HG03103 (cell line): ENCODE measurements at regions not wholly inside any gene's neighbourhood (a gene's known extent, or its start where the extent isn't known, plus 50 kb on each side); places are given as distances from the start of the nearest gene placed in this dataset.
"Not testable (repeated sequence)": the region's sequence is repeated elsewhere in the genome, so short reads cannot be mapped to it uniquely, and the experiment has no call there.

Experiments
- ATAC-seq: cut with Tn5 transposase; IDR thresholded peaks from one replicate; pipeline ENCODE4 v1.9.1; 2021; ENCODE audit warnings: low read depth; ENCODE audit not compliant: unreplicated experiment

GRCh38 chr6:50455029-50455428 is 258.3 kb upstream of the TFAP2D start:
- no peak for ATAC-seq

- no peak for ATAC-seq
Measured at GRCh38 chr6:50457351-50457750, 256.0 kb upstream of the TFAP2D start.

- no peak for ATAC-seq
Measured at GRCh38 chr6:50461696-50462095, 251.6 kb upstream of the TFAP2D start.

DNA sequence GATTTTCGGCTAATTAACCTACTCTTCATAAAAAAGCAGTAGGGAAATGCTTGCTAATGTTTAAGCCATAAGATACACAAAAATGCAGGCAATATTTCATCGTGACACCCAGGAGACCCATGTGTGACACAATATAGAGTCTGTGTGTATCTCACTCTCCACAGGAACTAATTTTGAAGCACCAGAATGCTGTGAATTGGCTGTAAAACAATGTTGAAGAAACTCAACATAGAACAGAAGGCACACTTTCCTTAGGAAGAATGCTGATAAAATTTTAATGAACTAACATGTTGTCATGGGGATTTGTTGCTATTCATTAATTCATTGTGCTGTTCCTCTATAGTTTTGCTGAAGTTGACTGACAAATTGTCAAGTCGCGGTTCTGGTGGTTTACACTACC is 249.4 kb upstream of the TFAP2D start:
- no peak for ATAC-seq

GRCh38 chr6:50467931-50468330 is 245.4 kb upstream of the TFAP2D start:
- no peak for ATAC-seq

DNA sequence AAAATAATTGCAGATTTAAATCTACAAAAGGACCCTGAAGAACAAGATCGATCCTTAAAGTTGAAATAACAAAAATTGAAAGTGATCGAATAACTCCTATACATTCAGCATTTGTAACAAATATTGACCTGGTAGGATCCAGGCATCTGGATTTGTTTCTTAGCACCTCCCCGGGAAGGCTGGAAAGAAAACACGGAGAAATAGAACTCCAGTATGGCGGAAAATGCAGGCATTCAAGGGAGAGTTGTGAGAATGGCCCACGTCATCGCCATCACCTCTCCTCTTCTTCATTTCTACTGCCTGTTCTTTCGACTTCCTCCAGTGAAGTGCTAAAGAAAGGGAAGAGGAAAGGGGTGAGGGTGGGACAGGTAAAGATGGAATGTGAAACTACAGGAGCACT is 242.3 kb upstream of the TFAP2D start:
- ATAC-seq, result no peak

GRCh38 chr6:50510361-50510760 is 203.0 kb upstream of the TFAP2D start:
- ATAC-seq, result no peak

DNA sequence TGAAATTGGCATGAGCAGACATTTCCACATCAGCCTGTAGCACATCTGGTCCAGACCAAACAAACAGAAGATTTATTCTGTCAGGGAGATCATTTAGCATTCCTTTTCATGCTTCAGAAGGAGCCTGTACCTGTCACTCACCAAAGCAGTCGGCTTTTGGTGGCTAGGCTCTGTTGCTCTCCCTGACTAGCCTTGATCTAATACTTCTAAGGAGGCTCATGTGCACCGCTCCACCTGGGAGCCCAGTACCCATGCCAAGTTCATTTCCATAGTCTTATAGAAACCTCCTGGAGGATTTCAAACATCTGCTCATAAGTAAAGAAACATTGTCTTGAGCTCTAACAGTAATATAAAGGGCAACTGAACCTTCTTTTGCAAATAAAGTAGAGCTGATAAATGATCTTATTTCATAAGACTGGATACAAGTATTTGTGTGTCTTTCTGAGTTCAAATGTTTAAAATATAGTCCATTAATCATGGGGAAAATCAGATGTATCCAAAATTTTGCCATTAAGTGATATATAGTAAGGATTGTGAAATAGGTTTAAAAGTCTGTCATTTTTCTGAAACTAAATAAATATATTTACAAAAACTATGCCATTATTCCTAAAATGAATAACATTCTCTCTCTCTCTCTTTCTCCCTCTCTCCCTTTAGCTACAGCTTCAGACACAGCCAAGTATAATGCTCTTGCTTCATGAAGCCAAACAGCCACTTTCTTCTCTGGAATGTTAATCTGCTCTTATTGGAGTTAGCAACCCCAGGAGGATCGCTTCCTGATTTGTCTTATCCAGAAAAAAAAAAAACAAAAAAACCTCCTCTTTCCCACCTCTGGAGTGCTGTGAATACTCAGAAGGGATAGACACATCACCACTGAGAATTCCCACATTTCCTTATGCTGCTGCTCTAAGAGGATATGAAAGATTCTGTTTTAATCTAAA is 192.7 kb upstream of the TFAP2D start:
- ATAC-seq, result no peak

- no peak for ATAC-seq
Measured at GRCh38 chr6:50524341-50524740, 189.0 kb upstream of the TFAP2D start.

DNA sequence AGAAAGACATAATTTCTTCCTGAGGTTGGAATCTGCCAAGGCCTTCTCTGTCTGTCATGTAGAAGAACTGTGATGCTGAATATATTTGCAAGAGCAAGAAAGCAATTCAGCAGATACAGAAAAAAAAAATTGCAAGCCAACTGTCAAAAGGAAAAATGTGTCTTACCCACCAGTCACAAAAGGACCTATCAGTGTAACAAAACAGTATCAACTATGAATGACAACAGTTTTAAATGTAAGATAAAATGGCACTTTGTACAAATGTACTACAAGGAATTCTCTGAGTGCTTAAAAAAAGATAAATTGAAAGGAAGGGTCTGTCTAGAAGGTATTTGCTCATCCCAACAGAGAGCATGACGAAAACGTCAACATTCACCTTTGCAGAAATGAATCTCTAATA is 185.3 kb upstream of the TFAP2D start:
- no peak for ATAC-seq

- ATAC-seq, result no peak
Measured at GRCh38 chr6:50539447-50539846, 173.9 kb upstream of the TFAP2D start.

- no peak for ATAC-seq
Measured at GRCh38 chr6:50541941-50542340, 171.4 kb upstream of the TFAP2D start.

- ATAC-seq, result no peak
Measured at GRCh38 chr6:50543666-50544065, 169.7 kb upstream of the TFAP2D start.

DNA sequence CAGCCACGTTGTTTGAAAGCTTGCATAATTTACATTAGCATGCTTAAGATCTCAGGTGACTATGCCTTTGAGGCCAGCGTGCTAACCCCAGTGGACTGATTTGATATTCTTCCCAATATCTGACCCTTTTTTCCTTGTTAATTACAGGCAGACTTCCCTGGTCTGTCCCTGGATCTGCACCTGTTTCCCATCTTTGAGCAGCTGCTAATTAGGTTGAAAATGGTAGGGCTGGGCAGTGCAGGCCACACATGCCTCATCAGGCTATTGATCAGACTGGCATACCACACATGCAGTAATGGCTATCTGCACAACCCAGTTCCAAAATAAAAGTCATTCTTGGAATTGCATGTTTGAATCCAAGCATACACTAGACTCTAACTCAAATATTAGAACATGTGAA is 164.3 kb upstream of the TFAP2D start:
- ATAC-seq, result no peak

GRCh38 chr6:50549475-50549874 is 163.9 kb upstream of the TFAP2D start:
- no peak for ATAC-seq

DNA sequence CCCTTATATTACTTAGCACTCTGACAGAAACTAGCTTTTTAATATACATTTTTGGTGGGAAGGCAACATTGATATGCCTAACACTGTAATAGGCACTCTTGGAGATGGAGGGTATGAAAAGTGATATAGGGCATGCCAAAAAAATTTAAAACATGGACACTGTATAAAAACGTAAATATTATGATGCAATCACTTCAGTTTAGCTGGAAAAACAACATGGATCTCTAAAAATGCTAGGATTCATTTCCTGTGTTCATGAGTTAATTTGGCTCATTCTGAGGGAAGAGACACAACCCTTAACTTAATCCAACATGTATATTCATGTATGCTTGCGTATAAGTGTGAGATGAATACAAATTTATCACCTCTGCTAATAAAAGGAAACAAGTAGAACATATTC is 157.3 kb upstream of the TFAP2D start:
- ATAC-seq, result no peak

DNA sequence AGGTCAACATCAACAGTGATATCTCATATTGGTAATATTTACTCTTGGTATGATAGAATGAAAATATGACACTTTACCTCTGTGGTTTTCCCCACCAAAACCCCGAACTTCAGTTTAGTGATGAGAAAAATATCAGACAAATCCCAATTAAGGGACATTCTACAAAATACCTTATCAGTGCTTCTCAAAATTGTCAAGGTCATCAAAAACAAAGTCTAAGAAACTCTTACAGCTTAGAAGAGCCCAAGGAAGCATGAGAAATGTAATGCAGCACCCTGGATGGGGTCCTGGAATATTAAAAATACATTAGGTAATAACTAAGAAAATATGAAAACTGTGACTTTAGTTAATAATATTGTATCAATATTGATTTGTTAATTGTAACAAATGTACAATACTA is 148.3 kb upstream of the TFAP2D start:
- no peak for ATAC-seq

DNA sequence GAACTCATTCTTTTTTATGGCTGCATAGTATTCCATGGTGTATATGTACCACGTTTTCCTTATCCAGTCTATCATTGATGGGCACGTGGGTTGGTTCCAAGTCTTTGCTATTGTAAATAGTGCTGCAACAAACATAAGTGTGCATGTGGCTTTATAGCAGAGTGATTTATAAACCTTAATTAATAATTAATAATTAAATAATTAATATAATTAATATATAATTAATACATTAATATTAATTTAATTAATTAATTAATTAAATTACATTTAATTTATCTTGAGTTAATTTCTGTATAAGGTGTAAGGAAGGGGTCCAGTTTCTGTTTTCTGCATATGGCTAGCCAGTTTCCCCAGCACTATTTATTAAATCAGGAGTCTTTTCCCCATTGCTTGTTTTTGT is 142.1 kb upstream of the TFAP2D start:
- ATAC-seq, result not testable (repeated sequence)

GRCh38 chr6:50585441-50586330 is 127.6 kb upstream of the TFAP2D start:
- ATAC-seq, result no peak

DNA sequence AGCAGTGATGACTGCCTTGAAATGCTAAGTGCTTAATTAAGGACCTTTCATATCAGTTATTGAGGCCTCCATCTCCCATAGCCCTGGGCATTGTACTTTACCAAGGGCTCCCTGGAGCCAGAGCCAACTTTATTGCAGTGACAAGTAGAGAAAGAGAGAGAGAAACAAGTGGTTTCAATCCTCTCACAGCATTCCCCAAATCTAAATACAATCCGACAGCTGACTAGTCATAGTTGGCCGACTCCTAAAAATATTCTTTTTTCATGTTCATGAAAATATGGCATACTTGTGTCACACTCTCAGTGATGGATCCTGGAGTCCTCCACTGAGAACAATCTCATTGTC is 127.0 kb upstream of the TFAP2D start:
- ATAC-seq, result no peak

GRCh38 chr6:50589751-50590470 is 123.4 kb upstream of the TFAP2D start:
- no peak for ATAC-seq
